Keratinocyte (primary cell): ENCODE measurements at regions not wholly inside any gene's neighbourhood (a gene's known extent, or its start where the extent isn't known, plus 50 kb on each side); places are given as distances from the start of the nearest gene placed in this dataset.

ENCODE experiments used
- DNase-seq: peaks from one replicate; pipeline ENCODE4 v3.0.0-alpha.2; 2011; ENCODE audit warnings: low read depth, missing footprints, low spot score
- FAIRE-seq: peaks from 2 replicates; lab custom pipeline; 2011; peaks lifted over from hg19 to GRCh38; lab: Jason Lieb, UNC
- H2AFZ ChIP-seq: 2 replicates; pipeline ENCODE4 v1.6.0; 2012; ENCODE audit warnings: low read length, control low read depth, inconsistent platforms; ENCODE audit not compliant: control insufficient read depth
- H3K27ac ChIP-seq: 2 replicates; pipeline ENCODE4 v1.5.1; 2011; ENCODE audit warnings: low read length; ENCODE audit not compliant: control insufficient read depth, insufficient read depth
- H3K27me3 ChIP-seq: 3 replicates; pipeline ENCODE4 v1.6.0; 2011; ENCODE audit warnings: low read length; ENCODE audit not compliant: control insufficient read depth, insufficient read depth; ENCODE audit errors: extremely low read depth
- H3K36me3 ChIP-seq, 2 experiments: 2 replicates in 1 of 2; 3 replicates in 1 of 2; pipeline ENCODE4 v1.5.1; 2011; ENCODE audit warnings: low read length in 2 of 2, mild to moderate bottlenecking in 1 of 2; ENCODE audit not compliant: control insufficient read depth in 2 of 2, insufficient read depth in 2 of 2; ENCODE audit errors: extremely low read depth in 1 of 2
- H3K4me1 ChIP-seq: 3 replicates; pipeline ENCODE4 v1.5.1; 2011; ENCODE audit warnings: low read length; ENCODE audit not compliant: control insufficient read depth, insufficient read depth; ENCODE audit errors: extremely low read depth
- H3K4me2 ChIP-seq: 3 replicates; pipeline ENCODE4 v1.6.0; 2011; ENCODE audit warnings: low read depth, low read length; ENCODE audit not compliant: control insufficient read depth, insufficient read depth; ENCODE audit errors: extremely low read depth
- H3K4me3 ChIP-seq, 3 experiments: fragments of 200-600 bp in 1 of 3; sonication (generic) in 1 of 3; 2 replicates in 2 of 3; 3 replicates in 1 of 3; pipeline ENCODE4 v1.5.1; 2011 to 2016; ENCODE audit warnings: low read length in 3 of 3, mild to moderate bottlenecking in 3 of 3, control low read depth in 2 of 3, inconsistent platforms in 1 of 3, low read depth in 1 of 3, mixed read lengths in 1 of 3, mixed run types in 1 of 3, moderate library complexity in 1 of 3; ENCODE audit not compliant: control insufficient read depth in 2 of 3, insufficient read depth in 2 of 3; ENCODE audit errors: extremely low read depth in 1 of 3
- H3K79me2 ChIP-seq: 2 replicates; pipeline ENCODE4 v1.6.0; 2012; ENCODE audit warnings: low read length; ENCODE audit not compliant: control insufficient read depth, insufficient read depth
- H3K9ac ChIP-seq: 3 replicates; pipeline ENCODE4 v1.6.0; 2011; ENCODE audit warnings: low read length; ENCODE audit not compliant: control insufficient read depth, insufficient read depth; ENCODE audit errors: extremely low read depth
- H3K9me1 ChIP-seq: 3 replicates; pipeline ENCODE4 v1.6.0; 2011; ENCODE audit warnings: low read length; ENCODE audit not compliant: control insufficient read depth, insufficient read depth; ENCODE audit errors: extremely low read depth
- H3K9me3 ChIP-seq: 2 replicates; pipeline ENCODE4 v1.5.1; 2012; ENCODE audit warnings: low read depth, low read length; ENCODE audit not compliant: control insufficient read depth
- H4K20me1 ChIP-seq: 3 replicates; pipeline ENCODE4 v1.6.0; 2011; ENCODE audit warnings: low read length; ENCODE audit not compliant: control insufficient read depth, insufficient read depth; ENCODE audit errors: extremely low read depth
- EZH2 ChIP-seq: IDR thresholded peaks from one replicate; pipeline ENCODE4 v1.6.1; 2012; ENCODE audit warnings: inconsistent platforms, mild to moderate bottlenecking, low read length, moderate library complexity
- dilution Hi-C: fragments of 300-500 bp; cut with MboI; formaldehyde crosslinking; loops from one replicate; pipeline ENCODE4 v1.7.0; 2020; ENCODE audit warnings: low sequenced_read_pairs; ENCODE audit not compliant: extremely low pct_ligation_motif_present
- TF ChIP-seq, protein P1 (sequence below), 3 experiments: IDR thresholded peaks in 1 of 3; conservative IDR thresholded peaks in 1 of 3; optimal IDR thresholded peaks in 1 of 3; 2 replicates in 2 of 3; 3 replicates in 1 of 3; pipeline versions ENCODE3 to v1.5.1; 2011; ENCODE audit warnings: low read length in 3 of 3, mild to moderate bottlenecking in 3 of 3, moderate library complexity in 2 of 3, control low read depth in 1 of 3, inconsistent platforms in 1 of 3; ENCODE audit not compliant: insufficient read depth in 2 of 3; ENCODE audit errors: extremely low read depth in 1 of 3

- TF ChIP-seq, protein P1, sequence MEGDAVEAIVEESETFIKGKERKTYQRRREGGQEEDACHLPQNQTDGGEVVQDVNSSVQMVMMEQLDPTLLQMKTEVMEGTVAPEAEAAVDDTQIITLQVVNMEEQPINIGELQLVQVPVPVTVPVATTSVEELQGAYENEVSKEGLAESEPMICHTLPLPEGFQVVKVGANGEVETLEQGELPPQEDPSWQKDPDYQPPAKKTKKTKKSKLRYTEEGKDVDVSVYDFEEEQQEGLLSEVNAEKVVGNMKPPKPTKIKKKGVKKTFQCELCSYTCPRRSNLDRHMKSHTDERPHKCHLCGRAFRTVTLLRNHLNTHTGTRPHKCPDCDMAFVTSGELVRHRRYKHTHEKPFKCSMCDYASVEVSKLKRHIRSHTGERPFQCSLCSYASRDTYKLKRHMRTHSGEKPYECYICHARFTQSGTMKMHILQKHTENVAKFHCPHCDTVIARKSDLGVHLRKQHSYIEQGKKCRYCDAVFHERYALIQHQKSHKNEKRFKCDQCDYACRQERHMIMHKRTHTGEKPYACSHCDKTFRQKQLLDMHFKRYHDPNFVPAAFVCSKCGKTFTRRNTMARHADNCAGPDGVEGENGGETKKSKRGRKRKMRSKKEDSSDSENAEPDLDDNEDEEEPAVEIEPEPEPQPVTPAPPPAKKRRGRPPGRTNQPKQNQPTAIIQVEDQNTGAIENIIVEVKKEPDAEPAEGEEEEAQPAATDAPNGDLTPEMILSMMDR (optimal IDR thresholded peaks at IDR 0.05 in 1 of 3, IDR thresholded peaks at IDR 0.05 in 1 of 3, conservative IDR thresholded peaks at IDR 0.05 in 1 of 3; ENCODE audit: extremely low read depth in 1 of 3, insufficient read depth in 2 of 3, low read length in 3 of 3), result no peak
- TF ChIP-seq EZH2, result no peak
- Histone ChIP-seq H3K4me2 (no peak overlapping the region), H3K27ac (no peak overlapping the region), H3K4me3 (no peak overlapping the region), H3K9me1 (no peaks in the 10 kb centered on the region), H3K27me3 (no peaks in the 10 kb centered on the region), H4K20me1 (no peaks in the 10 kb centered on the region), H2AFZ (no peak overlapping the region), H3K4me1 (no peaks in the 10 kb centered on the region), H3K79me2 (no peaks in the 10 kb centered on the region), H3K36me3 (no peaks in the 10 kb centered on the region), H3K9me3 (no peaks in the 10 kb centered on the region), H3K9ac (no peak overlapping the region)
- DNase-seq (no peak), FAIRE-seq (no peak)
- dilution Hi-C loops, result no loop called here
These were observed 201.9 kb downstream of the ADGRA3 start for GRCh38 chr4:22313976-22314375.

DNA sequence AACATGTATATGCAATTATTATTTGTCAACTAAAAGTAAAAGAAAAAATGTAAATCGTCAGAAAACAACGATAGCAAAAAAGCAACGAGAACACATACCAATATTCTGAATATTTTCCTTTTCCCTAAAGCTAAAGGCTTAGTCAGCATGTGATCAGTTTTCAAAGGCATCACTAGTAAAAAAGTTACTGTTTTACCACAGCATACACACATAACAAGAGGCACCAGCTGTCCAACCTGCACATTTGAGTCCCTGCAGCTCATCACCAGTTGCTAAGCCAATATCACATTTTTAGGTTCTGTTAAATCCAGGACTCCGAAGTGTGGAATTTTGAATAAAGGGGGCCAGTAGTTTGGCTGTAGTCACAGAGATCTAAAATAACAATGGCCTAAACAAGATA, 203.8 kb downstream of the ADGRA3 start:
- Histone ChIP-seq H3K4me2 (no peak overlapping the region), H3K9ac (no peak overlapping the region), H3K9me3 (no peaks in the 10 kb centered on the region), H3K79me2 (no peaks in the 10 kb centered on the region), H3K27me3 (no peaks in the 10 kb centered on the region), H2AFZ (no peak overlapping the region), H4K20me1 (no peaks in the 10 kb centered on the region), H3K4me3 (no peak overlapping the region), H3K27ac (no peak overlapping the region), H3K4me1 (no peaks in the 10 kb centered on the region), H3K9me1 (no peaks in the 10 kb centered on the region), H3K36me3 (no peaks in the 10 kb centered on the region)
- no peak for DNase-seq
- FAIRE-seq, result no peak
- TF ChIP-seq EZH2, result no peak
- TF ChIP-seq, protein P1 (optimal IDR thresholded peaks at IDR 0.05 in 1 of 3, IDR thresholded peaks at IDR 0.05 in 1 of 3, conservative IDR thresholded peaks at IDR 0.05 in 1 of 3; ENCODE audit: extremely low read depth in 1 of 3, insufficient read depth in 2 of 3, low read length in 3 of 3), result no peak
- dilution Hi-C loops, result no loop called here
